Kidney (tissue), 13 donors: ENCODE measurements at regions not wholly inside any gene's neighbourhood (a gene's known extent, or its start where the extent isn't known, plus 50 kb on each side); places are given as distances from the start of the nearest gene placed in this dataset.

Source experiments
- DNase-seq, 5 donors: peaks; one replicate each; pipeline ENCODE4 v3.0.0-alpha.2; 2013 to 2020
- FAIRE-seq: peaks from 2 replicates; lab custom pipeline; 2012; peaks lifted over from hg19 to GRCh38; lab: Jason Lieb, UNC
- H3K27ac ChIP-seq, 2 donors: one replicate each; pipeline ENCODE4 v1.7.0; 2013; ENCODE audit warnings: low read depth in 2 of 2, low read length in 2 of 2, inconsistent platforms in 1 of 2
- H3K27me3 ChIP-seq: one replicate; pipeline ENCODE4 v1.7.1; 2013; ENCODE audit warnings: low read length, inconsistent platforms; ENCODE audit not compliant: control insufficient read depth, insufficient read depth
- H3K36me3 ChIP-seq, 3 donors: one replicate each; pipeline versions ENCODE4 v1.7.0 to v1.7.1; 2013; ENCODE audit warnings: low read length in 3 of 3, control low read depth in 1 of 3, inconsistent platforms in 1 of 3; ENCODE audit not compliant: insufficient read depth in 3 of 3, control insufficient read depth in 2 of 3
- H3K4me1 ChIP-seq, 3 donors: one replicate each; pipeline versions ENCODE4 v1.7.0 to v1.7.1; 2013; ENCODE audit warnings: low read length in 3 of 3, inconsistent platforms in 1 of 3, low read depth in 1 of 3; ENCODE audit not compliant: control insufficient read depth in 2 of 3, insufficient read depth in 2 of 3
- H3K4me3 ChIP-seq, 3 donors: one replicate each; pipeline versions ENCODE4 v1.7.0 to v1.8.1; 2013; ENCODE audit warnings: low read length in 3 of 3, control low read depth in 1 of 3, inconsistent platforms in 1 of 3
- H3K9ac ChIP-seq, 3 donors: one replicate each; pipeline versions ENCODE4 v1.7.0 to v1.7.1; 2013; ENCODE audit warnings: low read length in 3 of 3, control low read depth in 1 of 3, inconsistent platforms in 1 of 3
- H3K9me3 ChIP-seq, 3 donors: one replicate each; pipeline versions ENCODE4 v1.7.0 to v1.7.1; 2013; ENCODE audit warnings: low read length in 3 of 3, control low read depth in 1 of 3, inconsistent platforms in 1 of 3; ENCODE audit not compliant: control insufficient read depth in 2 of 3, insufficient read depth in 1 of 3
- CTCF ChIP-seq: IDR thresholded peaks from 3 replicates; pipeline ENCODE4 v1.5.1; 2012; ENCODE audit warnings: mild to moderate bottlenecking, moderate library complexity, borderline replicate concordance; ENCODE audit not compliant: insufficient read depth; ENCODE audit errors: extremely low read depth
- intact Hi-C: fragments of 100-400 bp; cut with DNase I; formaldehyde crosslinking; loops from one replicate; pipeline ENCODE4 v1.11.1; 2022
- donor health status: control.
- donor health status: control.
- donor health status: control.
- donor health status: control.
- donor health status: control.
- donor health status: DM: yes; HTN: yes; CAD: no.
- donor health status: Normal renal cell carcinoma (clear cell type).

- Histone ChIP-seq H3K27me3 (no peaks in the 10 kb centered on the region), H3K36me3 (no peaks in the 10 kb centered on the region), H3K4me3 (no peak overlapping the region), H3K9me3 (no peaks in the 10 kb centered on the region), H3K27ac (no peak overlapping the region), H3K9ac (no peak overlapping the region), H3K4me1 (no peaks in the 10 kb centered on the region)
- no peak for DNase-seq
- no peak for FAIRE-seq
- intact Hi-C loops = no loop called here
- TF ChIP-seq CTCF = no peak
Measured at GRCh38 chr11:91822805-91823204, 401.8 kb upstream of the FAT3 start.

- DNase-seq (no peak), FAIRE-seq (no peak)
- Histone ChIP-seq H3K4me1 (no peaks in the 10 kb centered on the region), H3K9me3 (no peaks in the 10 kb centered on the region), H3K27me3 (no peaks in the 10 kb centered on the region), H3K4me3 (no peak overlapping the region), H3K9ac (no peak overlapping the region), H3K36me3 (no peaks in the 10 kb centered on the region), H3K27ac (no peak overlapping the region)
- TF ChIP-seq CTCF = no peak
- intact Hi-C loops = no loop called here
Measured at GRCh38 chr11:91820709-91821108, 403.9 kb upstream of the FAT3 start.

- TF ChIP-seq CTCF = no peak
Measured at GRCh38 chr11:91819777-91820176, 404.8 kb upstream of the FAT3 start.

GRCh38 chr11:91819195-91819594 is 405.4 kb upstream of the FAT3 start:
- Histone ChIP-seq H3K27me3 (no peaks in the 10 kb centered on the region), H3K27ac (no peak overlapping the region), H3K4me3 (no peak overlapping the region), H3K9ac (no peak overlapping the region), H3K36me3 (no peaks in the 10 kb centered on the region), H3K4me1 (no peaks in the 10 kb centered on the region), H3K9me3 (no peaks in the 10 kb centered on the region)
- no peak for TF ChIP-seq CTCF
- DNase-seq = no peak
- intact Hi-C loops = no loop called here
- no peak for FAIRE-seq

More at GRCh38 chr11:91819777-91820176, 404.8 kb upstream of the FAT3 start:
- intact Hi-C loops = no loop called here
- Histone ChIP-seq H3K4me3 (no peak overlapping the region), H3K36me3 (no peaks in the 10 kb centered on the region), H3K9me3 (no peaks in the 10 kb centered on the region), H3K9ac (no peak overlapping the region), H3K27me3 (no peaks in the 10 kb centered on the region), H3K27ac (no peak overlapping the region), H3K4me1 (no peaks in the 10 kb centered on the region)
- FAIRE-seq (no peak), DNase-seq (no peak)
